ENCODE measurements at regions not wholly inside any gene's neighbourhood (a gene's known extent, or its start where the extent isn't known, plus 50 kb on each side); places are given as distances from the start of the nearest gene placed in this dataset.

DNA sequence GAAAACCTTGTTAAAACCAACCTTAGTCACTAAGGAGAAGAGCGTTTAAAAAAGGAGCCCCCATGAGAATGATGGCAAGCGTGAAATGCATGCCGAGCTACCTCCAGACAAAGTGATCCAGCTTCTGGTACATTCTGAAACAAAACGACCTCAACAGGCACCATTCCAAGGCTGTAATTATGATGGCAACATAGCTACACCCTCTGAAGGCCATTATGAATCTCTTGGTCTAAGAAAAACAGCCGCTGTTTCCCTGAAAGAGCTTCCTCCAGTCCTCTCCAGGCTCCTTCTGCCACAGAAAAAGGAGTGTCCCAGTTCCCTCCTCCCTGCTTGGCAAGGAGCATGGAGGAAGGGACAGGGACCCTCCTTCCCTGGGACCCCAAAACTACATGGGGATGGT, 50.0 kb upstream of the ABLIM1 start:
- ATAC-seq = no peak
- Mint-ChIP-seq H3K27me3 (ENCODE audit: low read depth) (no peaks in the 10 kb centered on the region; the same call in 1 of the 2 replicates), H3K27ac (0 out of 2 replicates have a peak overlapping the region, but pooled peaks have one; percentile 48), H3K4me3 (no peak overlapping the region), H3K9me3 (no peaks in the 10 kb centered on the region), H3K36me3 (no peaks in the 10 kb centered on the region), H3K4me1 (peaks cover 26% of the 10 kb centered on the region)
- no peak for DNase-seq (ENCODE audit: low spot score)
- TF ChIP-seq ELF4 (CRISPR knock-in tag; IDR thresholded peaks at IDR 0.05; ENCODE audit: low read depth) (no peak), SMAD4 (CRISPR knock-in tag; IDR thresholded peaks at IDR 0.05) (no peak), MYBL2 (CRISPR knock-in tag; IDR thresholded peaks at IDR 0.05) (no peak), ZNF671 (CRISPR knock-in tag; IDR thresholded peaks at IDR 0.05) (no peak), TP53 (CRISPR knock-in tag; IDR thresholded peaks at IDR 0.05) (no peak)
- TF ChIP-seq, protein P1, sequence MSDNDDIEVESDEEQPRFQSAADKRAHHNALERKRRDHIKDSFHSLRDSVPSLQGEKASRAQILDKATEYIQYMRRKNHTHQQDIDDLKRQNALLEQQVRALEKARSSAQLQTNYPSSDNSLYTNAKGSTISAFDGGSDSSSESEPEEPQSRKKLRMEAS (CRISPR knock-in tag; IDR thresholded peaks at IDR 0.05) = no peak
- TF ChIP-seq, protein P2, sequence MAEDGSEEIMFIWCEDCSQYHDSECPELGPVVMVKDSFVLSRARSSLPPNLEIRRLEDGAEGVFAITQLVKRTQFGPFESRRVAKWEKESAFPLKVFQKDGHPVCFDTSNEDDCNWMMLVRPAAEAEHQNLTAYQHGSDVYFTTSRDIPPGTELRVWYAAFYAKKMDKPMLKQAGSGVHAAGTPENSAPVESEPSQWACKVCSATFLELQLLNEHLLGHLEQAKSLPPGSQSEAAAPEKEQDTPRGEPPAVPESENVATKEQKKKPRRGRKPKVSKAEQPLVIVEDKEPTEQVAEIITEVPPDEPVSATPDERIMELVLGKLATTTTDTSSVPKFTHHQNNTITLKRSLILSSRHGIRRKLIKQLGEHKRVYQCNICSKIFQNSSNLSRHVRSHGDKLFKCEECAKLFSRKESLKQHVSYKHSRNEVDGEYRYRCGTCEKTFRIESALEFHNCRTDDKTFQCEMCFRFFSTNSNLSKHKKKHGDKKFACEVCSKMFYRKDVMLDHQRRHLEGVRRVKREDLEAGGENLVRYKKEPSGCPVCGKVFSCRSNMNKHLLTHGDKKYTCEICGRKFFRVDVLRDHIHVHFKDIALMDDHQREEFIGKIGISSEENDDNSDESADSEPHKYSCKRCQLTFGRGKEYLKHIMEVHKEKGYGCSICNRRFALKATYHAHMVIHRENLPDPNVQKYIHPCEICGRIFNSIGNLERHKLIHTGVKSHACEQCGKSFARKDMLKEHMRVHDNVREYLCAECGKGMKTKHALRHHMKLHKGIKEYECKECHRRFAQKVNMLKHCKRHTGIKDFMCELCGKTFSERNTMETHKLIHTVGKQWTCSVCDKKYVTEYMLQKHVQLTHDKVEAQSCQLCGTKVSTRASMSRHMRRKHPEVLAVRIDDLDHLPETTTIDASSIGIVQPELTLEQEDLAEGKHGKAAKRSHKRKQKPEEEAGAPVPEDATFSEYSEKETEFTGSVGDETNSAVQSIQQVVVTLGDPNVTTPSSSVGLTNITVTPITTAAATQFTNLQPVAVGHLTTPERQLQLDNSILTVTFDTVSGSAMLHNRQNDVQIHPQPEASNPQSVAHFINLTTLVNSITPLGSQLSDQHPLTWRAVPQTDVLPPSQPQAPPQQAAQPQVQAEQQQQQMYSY (CRISPR knock-in tag; IDR thresholded peaks at IDR 0.05) = no peak
- TF ChIP-seq, protein P3, sequence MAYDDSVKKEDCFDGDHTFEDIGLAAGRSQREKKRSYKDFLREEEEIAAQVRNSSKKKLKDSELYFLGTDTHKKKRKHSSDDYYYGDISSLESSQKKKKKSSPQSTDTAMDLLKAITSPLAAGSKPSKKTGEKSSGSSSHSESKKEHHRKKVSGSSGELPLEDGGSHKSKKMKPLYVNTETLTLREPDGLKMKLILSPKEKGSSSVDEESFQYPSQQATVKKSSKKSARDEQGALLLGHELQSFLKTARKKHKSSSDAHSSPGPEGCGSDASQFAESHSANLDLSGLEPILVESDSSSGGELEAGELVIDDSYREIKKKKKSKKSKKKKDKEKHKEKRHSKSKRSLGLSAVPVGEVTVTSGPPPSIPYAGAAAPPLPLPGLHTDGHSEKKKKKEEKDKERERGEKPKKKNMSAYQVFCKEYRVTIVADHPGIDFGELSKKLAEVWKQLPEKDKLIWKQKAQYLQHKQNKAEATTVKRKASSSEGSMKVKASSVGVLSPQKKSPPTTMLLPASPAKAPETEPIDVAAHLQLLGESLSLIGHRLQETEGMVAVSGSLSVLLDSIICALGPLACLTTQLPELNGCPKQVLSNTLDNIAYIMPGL (CRISPR knock-in tag; IDR thresholded peaks at IDR 0.05) = no peak
- TF ChIP-seq, protein P4, sequence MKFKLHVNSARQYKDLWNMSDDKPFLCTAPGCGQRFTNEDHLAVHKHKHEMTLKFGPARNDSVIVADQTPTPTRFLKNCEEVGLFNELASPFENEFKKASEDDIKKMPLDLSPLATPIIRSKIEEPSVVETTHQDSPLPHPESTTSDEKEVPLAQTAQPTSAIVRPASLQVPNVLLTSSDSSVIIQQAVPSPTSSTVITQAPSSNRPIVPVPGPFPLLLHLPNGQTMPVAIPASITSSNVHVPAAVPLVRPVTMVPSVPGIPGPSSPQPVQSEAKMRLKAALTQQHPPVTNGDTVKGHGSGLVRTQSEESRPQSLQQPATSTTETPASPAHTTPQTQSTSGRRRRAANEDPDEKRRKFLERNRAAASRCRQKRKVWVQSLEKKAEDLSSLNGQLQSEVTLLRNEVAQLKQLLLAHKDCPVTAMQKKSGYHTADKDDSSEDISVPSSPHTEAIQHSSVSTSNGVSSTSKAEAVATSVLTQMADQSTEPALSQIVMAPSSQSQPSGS (CRISPR knock-in tag; IDR thresholded peaks at IDR 0.05; ENCODE audit: borderline replicate concordance, low read depth) = no peak
- ChIA-PET CTCF (interaction anchor here (0.8 kb wide), 1 partner anchor 237 kb away, joined by 3 read pairs; no protein-coding TSS in a partner anchor), POLR2A (interaction anchor here (0.6 kb wide), 1 partner anchor 137 kb away, joined by 3 read pairs; no protein-coding TSS in a partner anchor)

DNA sequence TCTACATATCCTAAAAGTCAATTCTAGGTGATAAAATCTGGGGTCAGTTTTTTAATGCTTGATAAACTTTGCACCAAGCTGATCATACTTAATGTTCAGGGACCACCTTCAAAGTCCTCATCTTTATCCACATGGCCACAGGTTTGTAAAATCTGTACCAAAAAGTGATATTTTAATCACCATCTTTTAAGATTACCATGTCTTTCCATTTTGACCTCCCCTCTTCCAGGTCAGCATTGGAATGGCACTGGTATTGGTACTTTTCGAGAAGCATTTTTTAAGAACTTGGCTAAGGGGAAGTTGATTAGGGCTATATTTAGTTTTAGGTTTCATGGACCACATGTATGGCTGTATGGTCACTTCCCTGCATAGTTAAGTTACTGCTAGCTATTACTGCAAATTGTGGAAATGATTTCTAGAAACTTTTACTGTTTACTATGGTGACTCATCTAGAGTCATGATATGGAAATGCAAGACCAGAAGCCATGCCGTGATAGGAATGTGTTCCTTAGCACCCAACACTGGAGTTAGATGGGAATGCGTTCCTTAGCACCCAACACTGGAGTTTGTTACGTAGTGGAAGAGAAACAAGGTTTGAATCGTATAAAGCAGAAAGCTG, 50.8 kb upstream of the ABLIM1 start:
- CTCF ChIA-PET = interaction anchor here (0.6 to 0.8 kb wide), 2 partner anchors 237 to 272 kb away, joined by 3 read pairs; no protein-coding TSS in a partner anchor
- POLR2A ChIA-PET = no interaction called here
- no peaks in the 10 kb centered on the region for H3K9me3 Mint-ChIP-seq
- H3K36me3 Mint-ChIP-seq = no peaks in the 10 kb centered on the region
- TF ChIP-seq, protein P5, sequence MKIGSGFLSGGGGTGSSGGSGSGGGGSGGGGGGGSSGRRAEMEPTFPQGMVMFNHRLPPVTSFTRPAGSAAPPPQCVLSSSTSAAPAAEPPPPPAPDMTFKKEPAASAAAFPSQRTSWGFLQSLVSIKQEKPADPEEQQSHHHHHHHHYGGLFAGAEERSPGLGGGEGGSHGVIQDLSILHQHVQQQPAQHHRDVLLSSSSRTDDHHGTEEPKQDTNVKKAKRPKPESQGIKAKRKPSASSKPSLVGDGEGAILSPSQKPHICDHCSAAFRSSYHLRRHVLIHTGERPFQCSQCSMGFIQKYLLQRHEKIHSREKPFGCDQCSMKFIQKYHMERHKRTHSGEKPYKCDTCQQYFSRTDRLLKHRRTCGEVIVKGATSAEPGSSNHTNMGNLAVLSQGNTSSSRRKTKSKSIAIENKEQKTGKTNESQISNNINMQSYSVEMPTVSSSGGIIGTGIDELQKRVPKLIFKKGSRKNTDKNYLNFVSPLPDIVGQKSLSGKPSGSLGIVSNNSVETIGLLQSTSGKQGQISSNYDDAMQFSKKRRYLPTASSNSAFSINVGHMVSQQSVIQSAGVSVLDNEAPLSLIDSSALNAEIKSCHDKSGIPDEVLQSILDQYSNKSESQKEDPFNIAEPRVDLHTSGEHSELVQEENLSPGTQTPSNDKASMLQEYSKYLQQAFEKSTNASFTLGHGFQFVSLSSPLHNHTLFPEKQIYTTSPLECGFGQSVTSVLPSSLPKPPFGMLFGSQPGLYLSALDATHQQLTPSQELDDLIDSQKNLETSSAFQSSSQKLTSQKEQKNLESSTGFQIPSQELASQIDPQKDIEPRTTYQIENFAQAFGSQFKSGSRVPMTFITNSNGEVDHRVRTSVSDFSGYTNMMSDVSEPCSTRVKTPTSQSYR (CRISPR knock-in tag; IDR thresholded peaks at IDR 0.05) = no peak
- TF ChIP-seq MXD4 (CRISPR knock-in tag; IDR thresholded peaks at IDR 0.05; ENCODE audit: borderline replicate concordance) (no peak), MYBL2 (CRISPR knock-in tag; IDR thresholded peaks at IDR 0.05) (no peak)
- TF ChIP-seq, protein P6, sequence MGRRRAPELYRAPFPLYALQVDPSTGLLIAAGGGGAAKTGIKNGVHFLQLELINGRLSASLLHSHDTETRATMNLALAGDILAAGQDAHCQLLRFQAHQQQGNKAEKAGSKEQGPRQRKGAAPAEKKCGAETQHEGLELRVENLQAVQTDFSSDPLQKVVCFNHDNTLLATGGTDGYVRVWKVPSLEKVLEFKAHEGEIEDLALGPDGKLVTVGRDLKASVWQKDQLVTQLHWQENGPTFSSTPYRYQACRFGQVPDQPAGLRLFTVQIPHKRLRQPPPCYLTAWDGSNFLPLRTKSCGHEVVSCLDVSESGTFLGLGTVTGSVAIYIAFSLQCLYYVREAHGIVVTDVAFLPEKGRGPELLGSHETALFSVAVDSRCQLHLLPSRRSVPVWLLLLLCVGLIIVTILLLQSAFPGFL (CRISPR knock-in tag; IDR thresholded peaks at IDR 0.05; ENCODE audit: borderline replicate concordance) = no peak
- no peak overlapping the region for H3K27ac Mint-ChIP-seq
- peak; percentile 28; the same call in 1 of the 2 replicates for ATAC-seq
- no peaks in the 10 kb centered on the region; the same call in 1 of the 2 replicates for H3K27me3 Mint-ChIP-seq (ENCODE audit: low read depth)
- no peak overlapping the region for H3K4me3 Mint-ChIP-seq
- H3K4me1 Mint-ChIP-seq = peaks cover 32% of the 10 kb centered on the region
- DNase-seq (ENCODE audit: low spot score) = no peak

Data from WTC11 (cell line).